ENCODE measurements at regions not wholly inside any gene's neighbourhood (a gene's known extent, or its start where the extent isn't known, plus 50 kb on each side); places are given as distances from the start of the nearest gene placed in this dataset.
"Not testable (repeated sequence)": the region's sequence is repeated elsewhere in the genome, so short reads cannot be mapped to it uniquely, and the experiment has no call there.

DNA sequence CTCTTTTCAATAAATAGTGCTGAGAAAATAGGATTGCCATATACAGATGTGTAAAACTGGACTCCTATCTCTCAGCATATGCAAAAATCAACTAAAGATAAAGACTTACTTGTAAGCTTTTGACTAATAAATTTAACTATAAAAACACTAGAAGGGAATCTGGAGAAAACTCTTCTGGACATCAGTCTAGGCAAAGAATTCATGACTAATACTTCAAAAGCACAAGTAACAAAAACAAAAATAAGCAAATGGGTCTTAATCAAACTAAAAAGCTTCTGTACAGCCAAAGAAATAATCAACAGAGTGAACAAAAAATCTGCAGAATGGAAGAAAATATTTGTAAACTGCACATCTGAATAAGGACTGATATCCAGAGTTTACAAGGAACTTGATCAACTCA, 1122.2 kb downstream of the TBL1XR1 start:
- no peak for DNase-seq (ENCODE audit: low spot score)

- DNase-seq (ENCODE audit: low spot score): no peak
Observed at GRCh38 chr3:176074096-176074495, 1123.2 kb downstream of the TBL1XR1 start.

DNA sequence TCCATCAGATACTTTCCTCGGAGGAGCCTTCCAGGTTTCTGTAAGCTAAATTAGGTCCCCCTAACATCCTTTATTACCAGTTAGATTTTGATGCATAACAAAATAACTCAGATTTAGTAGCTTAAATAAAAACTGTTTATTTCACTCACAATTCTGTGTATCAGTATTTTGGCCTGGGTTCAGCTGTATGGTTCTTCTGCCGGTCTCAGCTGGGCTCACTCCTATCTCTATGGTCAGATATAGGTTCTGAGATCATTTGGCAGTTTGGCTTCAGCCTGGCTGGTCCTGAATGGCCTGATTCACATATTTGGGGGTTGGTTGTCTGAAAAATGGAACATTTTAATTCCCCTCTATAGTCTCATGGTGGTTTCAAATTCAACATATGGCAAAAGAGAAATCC, 1125.3 kb downstream of the TBL1XR1 start:
- DNase-seq (ENCODE audit: low spot score): no peak

DNA sequence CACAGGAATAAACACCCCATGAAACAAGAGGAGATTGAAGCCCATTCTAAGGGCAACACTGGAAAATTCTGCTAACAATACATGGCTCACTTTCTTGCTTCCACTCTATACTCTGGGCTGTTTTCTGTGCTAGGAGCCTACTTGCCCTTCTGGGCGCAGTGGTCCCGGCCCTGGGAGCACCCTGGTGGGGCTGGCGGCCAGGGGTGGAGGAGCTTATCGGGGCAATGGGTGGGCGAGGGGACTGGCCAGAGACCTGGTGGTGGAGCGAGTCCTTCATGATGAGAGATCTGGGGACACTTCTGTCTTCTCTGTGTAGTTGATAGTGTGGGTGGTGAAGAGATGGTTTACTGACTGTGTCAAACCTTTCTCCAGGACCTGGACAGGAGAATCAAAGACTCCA, 1128.5 kb downstream of the TBL1XR1 start:
- DNase-seq (ENCODE audit: low spot score): no peak

DNA sequence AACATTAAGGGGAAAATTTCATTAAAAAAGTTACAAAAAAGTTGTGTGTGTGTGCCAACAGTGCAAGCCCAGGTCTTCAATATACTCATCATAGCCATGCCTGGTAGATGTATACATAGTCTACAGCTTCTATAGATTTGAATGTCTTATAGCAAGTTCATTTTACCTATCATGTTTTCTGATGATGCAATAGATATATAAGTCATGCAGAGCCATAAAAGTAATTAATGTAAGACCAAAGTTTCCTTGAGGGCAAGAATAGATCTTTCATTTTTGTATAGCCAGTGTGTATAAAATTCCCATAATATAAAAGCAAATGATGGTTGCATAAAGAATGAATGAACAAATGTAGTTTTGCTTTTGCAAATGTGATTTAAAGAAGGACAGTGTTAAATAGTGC, 1138.4 kb downstream of the TBL1XR1 start:
- DNase-seq (ENCODE audit: low spot score): no peak

DNA sequence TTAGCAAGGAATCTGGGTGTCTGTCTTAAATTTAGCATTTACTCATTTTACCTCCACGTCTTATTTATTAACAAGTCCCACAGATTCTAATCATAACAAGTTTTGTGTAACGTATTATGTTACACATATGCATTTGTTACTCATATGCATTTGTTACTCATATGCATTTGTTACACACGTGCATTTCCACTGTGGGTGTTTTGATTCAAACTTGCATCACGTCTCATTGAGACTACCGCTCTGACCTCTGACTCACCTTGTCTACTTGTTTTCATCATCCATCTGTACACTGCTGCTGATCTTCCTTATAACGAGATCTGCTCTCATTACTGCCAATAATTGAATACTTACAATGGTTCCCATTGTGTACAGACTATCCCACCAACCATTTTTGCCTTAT, 1141.4 kb downstream of the TBL1XR1 start:
- no peak for DNase-seq (ENCODE audit: low spot score)

- DNase-seq (ENCODE audit: low spot score): no peak
Observed at GRCh38 chr3:176051766-176052165, 1145.5 kb downstream of the TBL1XR1 start.

GRCh38 chr3:176046703-176047102, 1150.6 kb downstream of the TBL1XR1 start:
- peak; percentile 91 for DNase-seq (ENCODE audit: low spot score)

- DNase-seq (ENCODE audit: low spot score): no peak
Observed at GRCh38 chr3:176041812-176042211, 1155.5 kb downstream of the TBL1XR1 start.

DNA sequence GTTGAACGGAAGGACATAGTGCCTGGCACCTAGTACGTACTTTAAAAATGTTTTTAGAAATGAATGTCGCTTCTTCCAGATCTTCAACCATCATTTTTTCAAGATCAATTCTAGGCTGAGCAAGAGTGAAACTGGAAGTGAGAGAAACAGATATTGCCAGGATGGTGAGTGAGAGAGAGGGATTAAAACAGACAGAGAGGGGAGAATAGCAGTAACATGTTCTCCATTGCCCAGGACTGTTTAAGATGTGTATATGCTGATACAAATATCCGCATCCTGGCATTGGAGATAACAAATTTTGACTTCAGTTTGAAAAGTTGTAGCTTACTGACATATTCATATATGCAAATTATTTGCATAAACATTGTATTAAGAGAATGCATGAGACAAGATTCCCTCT, 1156.1 kb downstream of the TBL1XR1 start:
- no peak for DNase-seq (ENCODE audit: low spot score)

DNA sequence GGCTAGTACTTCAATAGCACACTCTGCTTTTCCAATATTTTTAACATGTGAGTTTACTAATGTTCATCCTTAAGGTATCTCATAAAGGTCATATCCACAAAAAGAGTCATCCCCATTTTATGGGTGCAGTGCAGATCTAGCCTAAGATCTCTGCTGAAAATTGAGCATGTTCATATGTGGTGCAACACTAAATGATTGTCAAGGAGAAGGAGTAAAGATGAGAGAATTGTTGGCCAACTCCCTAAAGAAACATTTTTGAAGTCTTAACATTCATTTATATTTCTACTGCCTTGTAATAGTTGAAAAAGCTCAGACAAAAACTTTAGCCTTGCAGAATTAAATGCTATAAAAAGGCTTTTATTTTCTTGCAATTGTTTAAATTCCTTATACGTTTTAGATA, 1159.6 kb downstream of the TBL1XR1 start:
- DNase-seq (ENCODE audit: low spot score): no peak

DNA sequence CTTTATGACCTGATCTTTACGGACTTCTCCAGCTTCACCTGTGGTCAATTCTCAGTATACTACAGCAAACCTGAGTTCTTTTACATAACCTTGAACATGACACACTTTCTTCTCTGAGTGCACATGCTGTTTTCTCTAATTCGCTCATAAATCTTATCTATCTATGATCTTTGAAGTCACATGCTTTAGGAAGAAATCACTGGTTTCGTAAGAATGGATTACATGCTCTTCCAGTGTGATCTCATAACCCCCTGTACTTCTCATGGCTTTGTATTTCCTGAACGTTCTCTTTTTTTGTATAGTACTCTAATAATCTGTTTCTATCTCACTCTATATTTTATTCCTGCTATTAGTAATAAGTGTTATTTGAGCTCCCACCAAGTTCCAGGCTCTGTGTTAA, 1165.2 kb downstream of the TBL1XR1 start:
- peak; percentile 29 for DNase-seq (ENCODE audit: low spot score)

DNA sequence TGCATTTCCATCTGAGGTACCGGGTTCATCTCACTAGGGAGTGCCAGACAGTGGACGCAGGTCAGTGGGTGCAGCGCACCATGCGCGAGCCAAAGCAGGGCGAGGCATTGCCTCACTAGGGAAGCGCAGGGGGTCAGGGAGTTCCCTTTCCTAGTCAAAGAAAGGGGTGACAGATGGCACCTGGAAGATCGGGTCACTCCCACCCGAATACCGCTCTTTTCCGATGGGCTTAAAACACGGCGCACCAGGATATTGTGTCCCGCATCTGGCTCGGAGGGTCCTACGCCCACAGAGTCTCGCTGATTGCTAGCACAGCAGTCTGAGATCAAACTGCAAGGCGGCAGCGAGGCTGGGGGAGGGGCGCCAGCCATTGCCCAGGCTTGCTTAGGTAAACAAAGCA, 1157.1 kb downstream of the NAALADL2 start:
- not testable (repeated sequence) for DNase-seq (ENCODE audit: low spot score)

DNA sequence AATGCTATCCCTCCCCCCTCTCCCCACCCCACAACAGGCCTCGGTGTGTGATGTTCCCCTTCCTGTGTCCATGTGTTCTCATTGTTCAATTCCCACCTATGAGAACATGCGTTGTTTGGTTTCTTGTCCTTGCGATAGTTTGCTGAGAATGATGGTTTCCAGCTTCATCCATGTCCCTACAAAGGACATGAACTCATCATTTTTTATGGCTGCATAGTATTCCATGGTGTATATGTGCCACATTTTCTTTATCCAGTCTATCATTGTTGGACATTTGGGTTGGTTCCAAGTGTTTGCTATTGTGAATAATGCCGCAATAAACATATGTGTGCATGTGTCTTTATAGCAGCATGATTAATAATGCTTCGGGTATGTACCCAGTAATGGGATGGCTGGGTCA, 1156.1 kb downstream of the NAALADL2 start:
- DNase-seq (ENCODE audit: low spot score): not testable (repeated sequence)

GRCh38 chr3:176009256-176009655, 1150.1 kb downstream of the NAALADL2 start:
- DNase-seq (ENCODE audit: low spot score): no peak

GRCh38 chr3:176005564-176005963, 1146.4 kb downstream of the NAALADL2 start:
- DNase-seq (ENCODE audit: low spot score): no peak

DNA sequence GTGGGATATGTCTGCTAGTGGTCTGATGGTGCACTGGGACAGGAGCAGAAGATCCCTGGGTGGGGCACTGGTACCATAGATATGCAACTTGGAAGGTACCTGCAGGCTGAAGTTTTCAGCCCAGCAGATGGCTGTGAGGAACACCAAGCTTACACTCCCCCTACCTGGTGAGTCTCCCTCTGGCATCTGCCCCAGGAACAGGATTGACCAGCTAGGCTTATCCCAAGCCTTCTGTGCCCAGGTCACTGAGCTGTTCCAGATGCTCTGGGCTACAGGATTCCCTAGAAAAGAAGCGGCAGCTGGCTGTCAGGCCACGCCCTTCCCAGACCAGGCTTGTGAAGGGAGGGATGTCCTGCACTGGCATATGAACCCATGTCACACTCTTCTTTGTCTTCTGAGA, 1130.0 kb downstream of the NAALADL2 start:
- no peak for DNase-seq (ENCODE audit: low spot score)

DNA sequence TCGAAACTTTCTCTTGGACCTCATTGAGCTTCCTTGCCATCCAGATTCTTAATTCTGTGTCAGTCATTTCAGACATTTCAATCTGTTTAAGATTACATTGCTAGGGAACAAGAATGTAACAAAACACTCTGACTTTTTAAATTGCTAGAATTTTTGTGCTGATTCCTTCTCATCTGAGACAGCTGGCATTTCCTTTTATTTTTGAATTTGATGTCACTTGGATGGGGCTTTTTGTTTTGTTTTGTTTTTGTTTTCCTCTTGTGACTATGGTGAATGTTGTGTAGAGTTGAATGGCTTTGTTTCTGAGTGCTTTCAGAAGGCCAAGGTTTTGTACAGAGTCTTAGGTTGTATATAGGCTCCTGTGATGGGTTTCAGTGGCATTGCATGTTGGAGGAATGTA, 1129.3 kb downstream of the NAALADL2 start:
- DNase-seq (ENCODE audit: low spot score): no peak

- DNase-seq (ENCODE audit: low spot score): no peak
Observed at GRCh38 chr3:175985781-175986180, 1126.6 kb downstream of the NAALADL2 start.

GRCh38 chr3:175983379-175983778, 1124.2 kb downstream of the NAALADL2 start:
- no peak for DNase-seq (ENCODE audit: low spot score)

GRCh38 chr3:175980486-175981090, 1121.5 kb downstream of the NAALADL2 start:
- DNase-seq (ENCODE audit: low spot score): no peak

- no peak for DNase-seq (ENCODE audit: low spot score)
Observed at GRCh38 chr3:175977968-175978752, 1119.0 kb downstream of the NAALADL2 start.

DNA sequence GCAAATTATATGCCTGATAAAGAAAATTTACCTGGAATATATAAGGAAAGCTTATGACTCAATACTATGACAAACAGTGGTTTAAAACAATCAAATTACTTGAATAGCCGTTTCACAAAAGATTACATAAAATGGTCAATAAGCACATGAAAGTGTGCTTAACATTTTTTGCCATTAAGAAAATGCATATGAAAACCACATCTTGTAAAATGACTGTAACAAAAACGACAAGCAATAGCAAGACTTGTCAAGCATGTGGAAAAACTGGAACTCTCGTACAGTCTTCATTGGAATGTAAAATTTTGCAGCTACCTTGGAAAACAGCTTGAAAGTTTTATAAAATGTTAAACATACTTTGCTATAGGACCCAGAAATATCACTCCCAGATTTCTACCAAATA, 1110.3 kb downstream of the NAALADL2 start:
- no peak for DNase-seq (ENCODE audit: low spot score)

All from SK-N-DZ (cell line).